ELR (cell line): ENCODE measurements at regions not wholly inside any gene's neighbourhood (a gene's known extent, or its start where the extent isn't known, plus 50 kb on each side); places are given as distances from the start of the nearest gene placed in this dataset.

Experiments used
- DNase-seq: peaks from one replicate; pipeline ENCODE4 v3.0.0-alpha.2; 2015; ENCODE audit warnings: low read depth

DNA sequence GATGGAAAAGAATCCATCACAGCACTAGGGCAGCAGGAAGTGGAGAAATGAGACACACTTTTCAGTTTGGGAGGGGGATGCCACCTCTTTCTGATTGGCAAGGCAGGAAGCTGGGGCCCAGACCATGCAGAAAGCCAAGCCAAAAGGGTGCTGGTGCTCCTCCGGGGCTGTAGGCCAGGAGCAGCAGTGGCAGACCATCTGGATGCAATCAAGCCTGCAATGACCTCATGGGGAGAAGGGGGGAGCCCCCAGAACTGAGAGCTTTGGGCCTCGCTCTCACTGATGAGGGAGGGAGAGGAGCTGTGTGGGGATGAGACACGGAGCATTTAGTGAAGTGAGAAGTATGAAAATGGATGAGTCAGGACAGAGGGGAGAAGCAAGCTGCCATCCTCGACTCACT, 141.3 kb upstream of the NALF2 start:
- no peak for DNase-seq

DNA sequence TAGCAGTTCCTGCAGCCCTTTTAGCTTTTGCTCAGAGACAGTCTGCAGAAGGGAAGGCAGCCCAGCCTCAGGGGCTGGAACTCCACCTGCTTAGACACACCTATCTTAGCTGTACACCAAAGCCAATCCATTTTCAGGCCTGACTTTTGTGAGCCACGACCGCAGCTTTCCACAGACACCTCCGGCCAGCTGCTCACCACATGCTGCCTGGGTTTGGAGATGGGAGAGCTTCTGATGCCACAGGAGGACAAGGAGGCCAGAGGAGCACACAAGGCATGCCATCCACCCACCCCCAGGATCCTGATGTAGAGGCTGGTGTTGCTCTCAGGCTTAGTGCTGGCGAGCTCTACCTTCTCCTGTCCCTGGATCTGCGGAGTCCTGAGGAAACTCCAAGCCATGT, 141.8 kb upstream of the NALF2 start:
- DNase-seq = no peak

DNA sequence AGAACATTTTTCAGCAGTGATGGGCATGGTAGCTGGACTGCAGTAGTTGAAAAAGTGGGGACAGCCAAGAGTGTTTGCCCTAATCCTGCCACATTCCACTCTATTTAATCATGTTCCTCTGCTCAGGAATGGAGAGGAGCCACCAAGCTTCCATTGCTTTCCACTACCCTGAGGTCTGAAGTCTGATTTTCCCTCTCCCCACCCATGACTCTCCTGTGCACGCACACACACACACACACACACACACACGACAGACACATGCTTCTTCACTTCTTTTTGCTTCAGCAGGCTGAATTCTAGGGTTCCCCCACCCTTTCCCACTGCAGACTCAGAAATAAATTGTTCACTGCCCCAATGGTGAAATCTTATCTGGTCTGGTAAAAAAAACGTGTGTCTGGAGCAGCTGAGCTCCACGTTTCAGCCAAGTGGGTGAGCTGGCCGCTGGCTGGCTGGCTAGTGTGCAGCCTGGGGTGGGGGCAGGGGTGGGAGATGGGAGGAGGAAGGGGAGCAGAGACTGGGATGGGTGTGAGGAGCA, 142.7 kb upstream of the NALF2 start:
- no peak for DNase-seq

DNA sequence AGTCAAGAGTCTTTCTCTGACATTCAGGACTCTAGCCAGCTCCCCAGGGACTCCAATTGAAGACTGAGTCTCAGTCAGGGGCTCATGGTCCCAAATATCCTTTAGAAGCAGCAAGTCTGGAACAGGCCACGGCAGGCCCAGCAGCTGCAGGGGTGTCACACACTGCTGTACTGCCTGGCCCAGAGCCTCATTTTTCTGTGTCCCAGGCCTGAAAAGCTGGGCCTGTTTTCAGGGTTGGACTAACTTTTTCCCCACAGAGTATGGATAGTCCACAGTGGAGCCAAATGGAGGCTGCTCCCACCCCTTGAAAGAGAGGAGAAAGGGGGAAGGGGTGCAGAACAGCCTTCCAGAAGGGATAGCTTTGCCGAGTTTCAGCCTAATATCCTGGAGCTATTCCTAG, 146.8 kb upstream of the NALF2 start:
- DNase-seq = no peak

DNA sequence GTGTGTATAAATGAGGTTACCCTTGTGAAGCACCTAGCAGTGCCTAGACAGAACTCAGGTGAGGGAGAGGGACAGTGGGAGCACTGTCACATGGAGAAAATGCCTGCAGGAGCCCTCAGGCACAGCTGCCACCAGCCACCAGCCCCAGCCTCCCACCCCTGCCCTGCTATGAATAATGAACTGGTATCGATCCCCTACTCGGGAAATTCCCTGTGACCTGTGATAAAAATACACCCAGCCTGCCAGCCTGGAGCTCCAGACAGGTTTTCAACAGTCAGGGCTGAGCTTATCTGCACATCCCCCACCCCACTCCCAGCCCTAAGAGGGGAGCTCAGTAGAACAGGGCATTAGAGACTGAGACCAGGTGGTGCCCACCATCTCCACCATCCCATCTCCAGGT, 159.6 kb upstream of the PJA1 start:
- DNase-seq = no peak

DNA sequence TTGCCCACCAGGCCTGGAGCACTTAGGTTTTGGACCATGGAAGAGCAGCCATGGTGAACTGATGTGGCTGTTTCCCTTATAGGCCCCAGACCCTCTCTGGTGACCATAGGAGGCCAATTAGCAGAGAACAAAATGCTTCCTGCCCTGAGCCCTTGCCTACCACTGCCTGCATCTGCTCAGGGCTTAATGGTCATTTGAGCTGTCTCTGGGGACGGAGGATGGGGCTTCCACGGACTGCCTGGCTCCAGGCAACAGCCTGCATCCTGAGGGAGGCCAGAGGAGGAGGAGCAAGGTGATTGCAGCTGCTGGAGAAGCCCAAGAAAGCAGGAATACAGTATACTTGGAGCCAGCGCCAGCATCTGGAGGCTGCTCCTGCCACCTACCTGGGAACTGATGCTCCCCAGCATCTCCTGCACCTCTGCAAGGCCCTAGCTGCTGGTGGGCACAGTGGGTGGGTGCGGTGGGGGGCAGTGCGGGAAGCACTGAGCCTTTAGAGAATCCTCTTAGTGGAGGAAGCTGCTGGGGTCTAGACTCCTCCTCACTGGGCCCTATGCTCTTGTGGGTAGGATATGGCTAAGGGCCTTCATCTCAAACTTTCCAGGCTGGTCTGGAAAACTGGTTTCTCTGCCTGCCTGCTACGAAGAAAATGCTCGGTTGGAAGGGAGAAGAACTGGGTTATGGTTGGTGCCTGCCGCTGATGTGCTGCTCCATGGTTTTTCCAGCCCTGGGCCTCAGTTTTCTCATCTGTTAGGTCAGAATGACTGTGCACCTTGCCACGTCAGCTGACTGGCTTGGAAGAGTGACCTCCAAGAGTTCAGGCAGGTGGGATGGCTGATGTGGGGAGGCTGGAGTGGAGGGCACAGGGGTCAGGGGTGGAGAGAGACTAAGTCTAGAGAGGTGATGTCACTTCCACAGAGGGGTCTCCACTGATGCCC, 158.8 kb upstream of the PJA1 start:
- no peak for DNase-seq

DNA sequence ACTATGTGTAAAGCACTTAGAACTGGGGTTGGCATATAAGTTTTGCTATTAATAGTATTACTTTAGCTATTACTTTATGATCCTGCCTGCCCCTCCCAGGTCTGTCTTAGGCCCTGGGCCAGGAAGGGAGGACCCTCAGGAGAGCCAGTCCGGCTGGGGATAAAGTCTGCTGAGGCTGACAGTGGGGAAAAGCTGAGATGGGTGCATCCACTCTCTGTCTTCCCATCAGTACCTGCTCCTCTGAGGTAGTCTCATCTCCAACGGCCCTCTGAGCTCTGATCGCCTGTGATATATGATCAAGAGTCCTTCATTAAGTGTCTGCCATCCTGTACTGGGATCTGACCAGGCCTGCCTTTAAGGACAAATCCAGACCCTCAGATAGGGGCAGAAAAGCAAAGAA, 156.5 kb upstream of the PJA1 start:
- no peak for DNase-seq

DNA sequence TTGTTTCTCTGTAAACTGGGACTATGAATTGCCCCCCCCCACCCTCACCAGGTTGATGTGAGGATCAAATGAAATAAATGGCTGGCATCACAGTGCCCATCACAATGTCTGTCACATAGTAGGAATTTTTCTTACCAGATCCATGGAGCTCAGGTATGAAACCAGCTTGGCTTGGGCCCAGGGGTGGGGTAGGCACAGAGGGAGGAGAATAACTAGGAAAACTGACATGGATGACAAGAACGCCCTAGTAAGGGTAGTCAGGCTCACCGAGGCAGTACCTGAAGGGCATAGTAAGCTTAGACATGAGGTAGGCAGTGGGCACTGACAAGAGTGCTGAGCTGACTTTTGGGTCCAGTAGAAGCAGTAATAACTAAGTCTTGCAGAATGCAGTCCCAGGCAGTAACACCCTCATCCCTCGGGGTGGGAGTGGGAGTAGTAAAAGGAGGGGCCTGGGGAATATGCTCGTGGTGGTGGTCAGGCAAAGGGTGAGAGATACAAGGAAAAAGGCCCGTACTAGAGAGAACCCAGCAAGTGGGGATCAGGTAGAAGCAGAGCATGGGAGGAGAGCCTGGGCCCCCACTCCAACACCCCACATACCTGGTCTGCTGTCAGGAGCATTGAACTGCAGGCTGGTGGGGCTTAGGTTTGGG, 155.9 kb upstream of the PJA1 start:
- no peak for DNase-seq

DNA sequence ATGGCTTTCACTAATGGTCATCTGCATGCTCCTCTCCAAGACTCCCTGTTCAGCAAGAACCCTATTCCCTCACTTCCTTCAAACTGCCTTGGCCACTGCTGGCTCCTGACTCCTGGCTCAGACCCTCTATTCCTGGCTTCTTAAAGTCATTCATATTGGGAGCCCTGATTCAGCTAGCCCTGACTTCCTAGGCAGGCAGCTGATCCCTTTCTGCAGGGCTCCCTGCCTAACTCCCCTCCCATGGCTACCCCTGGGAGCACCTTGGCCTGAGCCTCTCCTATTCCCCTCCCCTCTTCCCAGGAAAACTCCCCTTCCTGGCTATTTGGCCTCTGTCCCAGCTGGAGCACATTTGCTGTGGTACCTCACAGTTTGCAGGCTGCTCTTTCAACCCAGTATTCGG, 154.9 kb upstream of the PJA1 start:
- no peak for DNase-seq

DNA sequence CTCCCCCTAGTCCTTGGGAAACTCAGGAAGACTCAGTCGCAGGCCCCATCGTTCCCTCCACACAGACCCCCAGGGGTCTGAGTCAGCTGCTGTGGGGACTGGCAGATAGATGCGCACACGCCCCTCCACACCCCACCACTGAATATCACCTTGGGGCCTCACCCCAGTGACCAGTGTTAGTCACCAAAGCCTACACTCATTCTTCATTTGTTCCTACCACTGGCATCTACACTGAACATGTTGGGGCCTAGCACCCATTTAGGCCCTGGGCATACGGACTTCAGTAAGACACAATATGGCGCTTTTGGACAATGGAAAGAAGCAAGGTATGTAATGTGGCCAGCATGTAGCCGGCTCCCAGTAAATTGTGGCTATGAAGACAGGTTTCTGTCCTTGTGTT, 154.1 kb upstream of the PJA1 start:
- no peak for DNase-seq

DNA sequence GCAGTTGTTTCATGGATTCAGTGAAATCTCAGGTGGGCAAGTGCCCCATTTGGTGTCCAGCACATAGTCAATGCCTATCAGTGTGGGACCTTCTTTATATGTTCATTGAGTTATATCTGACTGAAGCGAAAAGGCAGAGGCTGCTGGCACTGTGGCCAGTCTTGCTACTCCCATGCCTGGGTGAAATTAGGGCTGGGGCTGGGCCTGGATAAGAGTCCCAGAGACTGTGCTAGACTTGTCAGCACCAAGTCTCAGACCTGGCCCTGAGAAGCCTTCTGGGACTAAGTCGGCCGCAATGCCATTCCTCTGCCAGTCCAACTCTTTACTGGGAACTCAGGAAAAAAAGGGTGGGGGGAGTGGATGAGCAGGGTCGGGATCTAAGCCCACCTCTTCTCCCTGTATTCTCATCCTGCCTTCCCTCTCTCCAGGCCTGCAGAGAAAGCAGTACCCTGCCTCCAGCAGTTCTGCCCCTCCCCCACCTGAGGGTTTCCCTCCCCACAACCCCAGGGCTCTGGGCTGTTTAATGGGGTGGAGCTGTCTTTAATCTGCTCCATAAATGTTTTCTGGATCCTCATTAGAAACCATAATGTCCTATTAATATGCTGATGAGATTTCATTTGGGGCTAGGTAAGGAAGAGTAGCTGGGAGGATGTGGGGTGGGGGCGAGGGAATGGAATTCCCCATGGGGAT, 153.5 kb upstream of the PJA1 start:
- no peak for DNase-seq

DNA sequence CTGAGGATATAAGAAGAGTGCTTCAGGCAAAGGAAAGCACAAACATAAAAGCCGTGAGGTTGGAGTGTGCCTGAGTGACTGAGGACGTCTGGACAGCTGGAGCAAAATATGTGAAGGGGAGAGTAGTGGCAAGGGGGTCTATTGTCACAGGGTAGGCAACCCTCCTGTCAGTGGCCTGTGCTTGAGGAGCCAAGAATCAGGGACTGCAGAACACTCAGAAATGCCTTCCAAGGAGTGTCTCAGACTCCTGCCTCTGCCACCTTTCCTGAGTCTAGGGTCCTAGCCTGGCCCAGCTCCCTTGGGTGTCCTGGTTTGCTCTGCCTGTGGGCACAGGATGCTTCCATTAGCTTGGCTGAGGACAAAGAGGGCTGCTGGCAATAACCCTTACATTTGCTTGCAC, 152.5 kb upstream of the PJA1 start:
- DNase-seq = no peak

DNA sequence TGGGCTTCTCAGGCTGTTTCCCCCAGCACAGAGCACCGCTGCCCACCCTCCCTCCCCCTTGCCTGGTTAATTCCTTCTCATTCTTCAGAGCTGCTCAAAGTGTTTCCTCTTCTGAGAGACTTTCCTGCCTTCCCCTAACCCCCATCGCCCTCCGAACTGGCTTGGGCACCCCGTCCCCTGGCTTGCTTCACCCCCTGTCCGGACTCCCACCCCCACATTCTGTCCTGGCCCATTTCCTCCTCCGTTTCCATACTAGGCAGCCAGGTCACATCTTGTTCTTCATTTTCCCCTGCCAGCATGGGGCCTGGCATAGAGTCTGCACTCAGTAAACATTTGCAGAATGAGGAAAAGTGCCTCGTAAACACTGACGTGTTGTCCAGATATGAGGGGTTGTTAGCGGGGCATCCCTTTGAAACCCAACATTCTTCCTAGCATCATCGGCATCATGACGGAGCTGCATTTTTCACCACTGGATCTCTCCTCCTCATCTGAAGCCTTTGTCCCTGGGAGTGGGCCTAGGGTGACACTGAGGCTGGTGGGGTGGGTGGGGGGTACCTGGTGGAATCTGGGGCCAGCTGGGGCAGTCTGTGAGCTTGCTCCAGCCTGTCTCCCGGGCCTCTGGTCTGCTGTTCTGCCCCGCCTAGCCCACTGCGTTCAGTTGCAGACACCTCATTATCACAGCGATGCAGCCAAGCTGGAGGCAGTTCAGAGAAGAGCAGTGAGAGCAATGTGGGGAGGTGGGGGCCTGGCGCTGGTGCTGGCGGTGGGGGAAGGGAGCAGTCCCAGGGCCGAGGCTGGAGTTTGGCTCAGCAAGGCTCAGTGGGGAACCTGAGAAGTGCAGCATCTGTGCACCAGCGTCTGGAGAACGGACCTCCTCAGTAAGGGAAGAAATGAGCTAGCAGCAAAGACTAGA, 149.4 kb upstream of the PJA1 start:
- no peak for DNase-seq

DNA sequence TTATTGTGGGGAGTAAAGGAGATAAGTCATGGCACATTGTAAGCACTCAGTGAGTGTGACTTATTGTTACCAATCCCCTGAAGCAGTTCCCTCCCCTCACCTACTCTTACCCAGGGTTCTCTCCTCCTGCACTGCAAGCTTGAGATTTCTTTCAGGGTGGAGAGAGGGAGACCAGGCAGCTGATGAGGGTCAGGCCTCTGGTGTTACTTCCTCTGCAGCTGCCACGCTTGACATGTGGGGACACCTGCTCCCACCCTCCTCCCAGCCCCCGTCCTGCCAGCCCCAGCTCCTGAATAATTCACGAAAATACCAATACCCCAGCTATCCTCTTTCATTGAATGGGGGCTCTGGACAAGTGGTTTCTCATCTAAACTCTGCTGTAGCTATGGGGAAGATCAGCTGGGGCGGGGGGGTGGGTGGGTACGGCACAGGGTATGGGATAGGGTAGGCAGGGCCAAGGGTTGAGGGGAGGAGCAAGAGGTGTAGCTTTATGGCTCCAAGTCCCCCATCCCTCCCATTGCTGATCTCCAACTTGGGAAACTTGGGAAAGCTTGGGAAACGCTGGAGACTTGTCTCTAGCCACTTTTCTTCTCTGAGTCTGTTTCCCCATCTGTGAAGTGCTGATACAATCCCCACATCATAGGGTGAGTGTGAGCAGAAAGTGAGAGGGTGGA, 148.5 kb upstream of the PJA1 start:
- DNase-seq = no peak

DNA sequence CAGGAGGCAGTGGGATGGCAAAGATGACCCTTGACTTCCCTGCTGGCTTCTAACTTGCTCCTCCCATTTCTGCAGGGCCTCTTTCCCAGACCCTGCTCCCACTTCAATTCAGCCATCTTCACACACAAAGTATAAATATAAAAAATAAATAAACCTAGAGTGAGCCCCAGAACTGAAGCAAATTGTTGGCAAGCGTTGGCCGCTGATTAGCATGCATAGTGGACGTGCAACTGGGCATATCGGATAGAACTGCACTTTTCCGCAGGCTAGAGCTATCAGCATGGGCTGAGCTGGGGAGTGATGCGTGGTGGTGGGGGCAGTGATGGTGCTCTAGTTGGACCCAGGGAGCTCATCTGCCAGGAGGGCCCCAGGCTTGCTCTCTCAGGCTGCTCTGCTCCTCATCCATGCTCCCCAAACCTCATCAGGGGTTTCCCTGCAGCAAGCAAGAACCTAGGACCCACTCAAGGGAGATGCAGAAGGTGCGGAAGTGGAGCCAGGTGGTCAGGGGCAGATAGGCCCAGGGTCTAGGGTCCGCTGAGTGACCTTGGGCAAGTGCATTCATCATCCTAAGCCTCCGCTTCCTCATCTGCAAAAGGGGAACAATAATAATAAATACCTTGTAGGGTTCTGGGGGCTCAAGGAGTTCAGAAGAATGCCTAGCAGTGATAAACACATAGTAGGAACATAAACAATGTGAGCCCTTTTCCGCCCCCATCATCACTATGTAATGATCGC, 146.8 kb upstream of the PJA1 start:
- no peak for DNase-seq

DNA sequence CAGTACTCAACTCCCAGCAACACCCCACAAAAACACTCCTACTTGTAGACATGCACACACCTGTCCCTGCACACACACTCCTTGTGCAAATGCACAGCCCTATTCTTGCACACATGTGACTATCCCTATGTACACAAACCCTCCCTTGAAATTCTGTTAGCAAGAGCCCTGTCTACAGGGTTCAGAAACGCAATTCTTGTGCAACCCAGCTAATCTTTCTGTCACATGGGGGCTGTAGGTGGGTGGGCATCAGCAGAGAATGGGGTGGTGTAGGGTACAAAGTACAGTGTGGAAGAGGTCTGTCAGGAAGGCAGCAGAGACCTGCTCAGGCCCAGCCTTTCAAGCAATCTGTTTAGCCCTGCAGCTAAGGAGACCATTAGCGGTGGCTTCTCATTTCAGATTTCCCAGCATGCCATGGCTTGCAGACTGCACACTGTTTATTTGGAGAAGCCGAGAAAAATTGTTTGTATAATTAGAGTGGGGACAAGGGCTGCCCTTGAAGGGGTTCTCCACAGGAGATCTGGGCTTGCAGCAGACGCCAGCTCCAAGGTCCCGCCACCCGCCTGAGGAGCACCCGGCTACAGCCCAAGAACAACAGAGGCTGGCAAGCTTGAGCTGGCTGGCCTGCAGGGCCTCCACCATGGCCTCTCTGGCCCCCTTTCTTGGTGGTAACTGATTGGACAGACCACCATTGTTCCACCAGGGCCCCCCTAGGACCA, 144.0 kb upstream of the PJA1 start:
- no peak for DNase-seq

DNA sequence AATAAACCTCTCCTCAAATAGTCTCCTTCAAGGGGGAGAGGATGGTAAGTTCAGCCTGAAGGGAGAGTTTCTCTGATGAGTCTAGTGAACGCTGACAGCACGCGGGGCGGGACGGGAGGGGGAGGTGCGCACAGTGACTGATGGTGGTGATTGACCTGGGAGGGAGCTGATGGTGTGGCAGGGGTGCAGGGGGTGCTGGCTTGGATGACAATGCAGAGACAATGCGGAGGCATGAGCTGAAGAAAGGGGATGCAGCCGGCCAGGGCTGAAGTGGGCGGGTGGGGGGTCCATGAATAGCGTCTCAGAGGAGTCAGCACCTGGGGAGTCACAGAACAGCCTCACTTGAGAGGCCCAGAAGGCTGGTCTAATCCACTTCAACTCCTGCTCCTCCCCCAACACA, 142.5 kb upstream of the PJA1 start:
- no peak for DNase-seq

DNA sequence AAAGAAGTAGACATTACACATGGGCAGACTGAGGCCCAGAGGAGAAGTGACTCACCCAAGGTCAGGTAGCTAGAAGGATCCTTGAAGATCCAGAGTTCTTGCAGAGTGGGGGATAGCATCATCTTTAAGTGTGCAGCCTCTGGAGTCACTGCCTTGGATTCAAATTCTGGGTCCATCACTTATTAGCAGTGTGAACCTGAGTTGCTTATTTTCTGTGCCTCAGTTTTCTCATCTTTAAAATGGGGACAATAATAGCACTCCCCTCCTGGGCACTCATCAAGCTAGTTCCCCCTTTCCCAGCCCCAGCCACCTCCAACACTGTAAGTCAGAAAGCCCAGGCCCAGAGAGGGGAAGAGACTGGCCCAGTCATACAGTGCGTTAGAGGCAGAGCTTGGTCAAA, 141.8 kb upstream of the PJA1 start:
- DNase-seq = no peak

DNA sequence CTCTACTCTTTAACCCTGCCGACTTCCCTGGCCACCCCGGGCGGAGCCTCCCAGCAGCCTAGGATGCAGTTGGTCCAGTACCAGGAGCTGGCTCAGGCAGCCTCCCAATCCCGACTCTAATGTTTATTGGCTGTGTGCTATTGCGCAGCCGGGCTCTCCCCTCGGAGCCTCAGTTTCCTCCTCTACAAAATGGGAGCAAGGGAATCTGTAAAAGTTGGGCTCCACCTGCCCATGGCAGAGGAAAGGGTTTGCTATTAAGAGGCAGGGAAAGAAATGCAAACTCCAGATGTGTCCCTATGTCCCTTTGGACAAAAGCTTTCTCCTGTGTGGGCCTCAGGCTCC, 140.8 kb upstream of the PJA1 start:
- DNase-seq = no peak
